HG02798 (cell line): ENCODE measurements at regions not wholly inside any gene's neighbourhood (a gene's known extent, or its start where the extent isn't known, plus 50 kb on each side); places are given as distances from the start of the nearest gene placed in this dataset.

Source experiments
- ATAC-seq: cut with Tn5 transposase; IDR thresholded peaks from one replicate; pipeline ENCODE4 v1.9.1; 2021; ENCODE audit warnings: mild to moderate bottlenecking; ENCODE audit not compliant: unreplicated experiment, poor library complexity

DNA sequence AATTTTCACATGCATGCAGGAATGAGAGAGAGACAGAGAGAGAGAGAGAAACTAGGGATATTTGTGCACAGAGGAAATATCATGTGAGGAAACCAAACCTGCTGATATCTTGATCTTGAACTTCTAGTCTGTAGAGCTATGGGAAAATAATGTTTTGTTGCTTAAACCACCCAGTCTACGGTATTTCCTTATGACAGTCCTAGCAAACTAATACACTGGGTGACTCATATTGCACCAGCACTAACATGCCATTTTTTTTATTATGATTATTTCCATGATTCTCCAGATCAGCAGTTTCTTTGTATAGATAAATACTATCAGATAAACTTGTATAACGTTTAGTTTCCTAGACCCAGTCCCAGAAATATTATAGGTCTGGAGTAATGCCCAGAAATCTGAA, 1259.0 kb downstream of the ZPLD1 start:
- no peak for ATAC-seq

GRCh38 chr3:103698646-103699045, 1263.8 kb downstream of the ZPLD1 start:
- ATAC-seq, result no peak

- no peak for ATAC-seq
Measured at GRCh38 chr3:103699228-103699627, 1264.4 kb downstream of the ZPLD1 start.

GRCh38 chr3:103705641-103706040, 1270.8 kb downstream of the ZPLD1 start:
- ATAC-seq, result no peak

GRCh38 chr3:103706671-103707070, 1271.9 kb downstream of the ZPLD1 start:
- ATAC-seq, result no peak

- ATAC-seq, result no peak
Measured at GRCh38 chr3:103711670-103712069, 1276.9 kb downstream of the ZPLD1 start.

GRCh38 chr3:103712320-103713008, 1277.6 kb downstream of the ZPLD1 start:
- no peak for ATAC-seq

GRCh38 chr3:103729547-103729946, 1294.7 kb downstream of the ZPLD1 start:
- ATAC-seq, result no peak

DNA sequence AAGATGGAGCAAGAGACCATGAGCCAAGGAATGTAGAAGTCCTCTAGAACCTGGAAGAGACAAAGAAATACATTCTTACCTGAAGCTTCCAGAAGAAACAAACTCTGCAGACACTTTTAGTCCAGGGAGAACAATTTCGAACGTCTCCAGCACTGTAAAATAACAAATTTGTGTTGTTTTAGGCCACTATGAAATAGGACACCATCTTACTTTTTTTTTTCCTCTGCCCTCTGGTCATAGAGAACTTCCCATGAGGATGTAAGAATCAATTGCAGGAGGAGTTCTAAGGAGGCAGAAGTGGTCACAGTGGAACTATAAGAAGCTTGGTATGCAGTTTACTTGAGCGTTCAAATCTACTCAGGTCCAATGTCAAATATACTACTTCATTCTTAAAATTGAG, 1295.9 kb downstream of the ZPLD1 start:
- ATAC-seq, result no peak

DNA sequence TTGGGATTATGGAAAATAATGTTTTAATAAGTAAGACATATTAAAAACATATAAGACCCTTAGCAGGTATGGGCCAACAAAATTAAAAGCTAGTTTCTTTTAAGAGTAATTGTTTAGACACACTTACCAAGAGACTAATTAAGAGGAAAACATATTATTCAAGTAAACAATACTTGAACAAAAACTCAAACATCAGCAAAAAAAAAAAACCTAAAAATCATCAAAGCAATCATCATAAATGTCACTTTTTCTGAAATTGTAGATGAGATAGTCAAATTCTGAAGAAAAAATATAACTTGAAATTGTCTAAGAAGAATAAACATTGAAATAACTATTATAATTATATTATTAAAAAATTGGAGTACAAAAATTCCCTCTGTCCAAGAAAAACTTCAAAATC, 1318.2 kb downstream of the ZPLD1 start:
- no peak for ATAC-seq

DNA sequence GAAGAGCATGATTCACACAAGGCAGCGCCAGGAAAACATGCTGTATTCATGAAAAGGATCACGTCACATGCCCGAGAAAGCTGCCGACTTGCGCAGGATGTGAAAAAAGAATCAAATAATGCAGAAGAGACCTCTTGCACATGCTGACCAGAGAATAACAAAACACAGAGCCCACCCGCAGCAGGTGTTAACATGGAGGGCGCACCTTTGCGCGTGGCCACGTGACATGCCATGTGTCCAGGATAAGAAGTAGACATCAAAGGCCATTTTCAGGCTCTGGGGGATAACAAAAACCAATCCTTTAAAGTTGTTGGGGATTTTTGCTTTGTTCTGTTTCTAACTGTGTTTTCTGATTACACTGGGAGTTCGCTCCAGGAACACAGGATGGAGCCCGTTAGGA, 1332.8 kb downstream of the ZPLD1 start:
- ATAC-seq, result no peak

GRCh38 chr3:103785017-103785416, 1350.2 kb downstream of the ZPLD1 start:
- ATAC-seq, result no peak

DNA sequence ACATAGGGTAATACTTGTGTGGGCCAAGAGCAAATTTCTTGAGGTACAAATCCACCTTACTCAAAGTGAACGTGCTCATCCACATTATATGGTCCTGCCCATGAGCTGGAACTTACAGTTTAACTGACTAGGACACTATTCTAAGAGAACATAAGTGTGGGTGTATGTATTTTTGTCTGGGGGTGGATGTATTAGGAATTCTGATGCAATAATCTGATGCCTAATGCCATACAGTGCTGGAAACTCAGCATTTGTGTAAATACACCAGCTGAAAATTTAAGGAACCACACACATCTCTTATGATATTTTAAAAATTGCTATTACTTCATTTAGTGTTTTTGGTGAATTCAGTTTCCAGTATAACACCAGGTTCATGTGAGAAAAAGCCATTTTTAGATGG, 1350.7 kb downstream of the ZPLD1 start:
- ATAC-seq, result no peak

DNA sequence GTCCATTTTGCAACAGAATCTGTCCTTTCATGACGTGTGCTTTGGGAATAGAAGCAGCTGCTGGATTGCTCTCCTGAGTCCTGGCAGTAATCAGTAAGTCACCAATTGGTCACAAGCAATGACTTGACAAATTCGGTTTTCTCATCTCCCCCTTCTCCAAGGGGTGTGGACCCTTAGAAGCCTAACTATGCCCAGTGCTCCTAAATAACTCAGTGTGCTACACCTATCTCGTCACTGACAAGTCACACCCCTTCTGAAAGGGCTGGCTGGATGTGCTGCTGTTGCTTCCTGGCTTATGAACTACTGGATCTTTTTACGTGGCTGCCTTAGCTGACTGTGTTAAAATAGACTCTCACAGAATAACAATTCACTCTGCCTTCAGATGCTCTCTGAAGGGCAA, 1351.5 kb downstream of the ZPLD1 start:
- no peak for ATAC-seq

GRCh38 chr3:103787164-103787871, 1352.5 kb downstream of the ZPLD1 start:
- no peak for ATAC-seq

DNA sequence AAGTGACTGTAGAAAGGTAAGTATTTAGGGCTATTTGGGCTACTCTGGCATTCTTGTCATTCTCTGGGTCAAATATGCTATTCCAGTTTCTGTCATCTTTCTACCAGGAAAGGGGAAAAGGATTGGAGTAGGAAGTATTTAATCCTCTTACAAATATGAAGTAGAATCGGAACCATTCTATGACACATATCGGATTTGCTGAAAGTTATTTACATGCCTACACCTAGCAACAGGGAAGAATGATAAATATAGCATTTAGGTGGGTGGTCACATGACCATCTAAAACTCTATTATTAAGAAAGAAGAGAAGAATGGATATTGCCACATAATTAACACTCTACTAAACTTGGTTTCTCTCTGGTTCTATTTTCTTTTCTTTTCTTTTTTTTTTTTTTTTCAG, 1353.1 kb downstream of the ZPLD1 start:
- no peak for ATAC-seq

GRCh38 chr3:103791786-103792515, 1357.1 kb downstream of the ZPLD1 start:
- ATAC-seq, result no peak

- no peak for ATAC-seq
Measured at GRCh38 chr3:103794656-103795055, 1359.8 kb downstream of the ZPLD1 start.

- ATAC-seq, result no peak
Measured at GRCh38 chr3:103796068-103796467, 1361.3 kb downstream of the ZPLD1 start.

- ATAC-seq, result no peak
Measured at GRCh38 chr3:103803787-103804186, 1369.0 kb downstream of the ZPLD1 start.

DNA sequence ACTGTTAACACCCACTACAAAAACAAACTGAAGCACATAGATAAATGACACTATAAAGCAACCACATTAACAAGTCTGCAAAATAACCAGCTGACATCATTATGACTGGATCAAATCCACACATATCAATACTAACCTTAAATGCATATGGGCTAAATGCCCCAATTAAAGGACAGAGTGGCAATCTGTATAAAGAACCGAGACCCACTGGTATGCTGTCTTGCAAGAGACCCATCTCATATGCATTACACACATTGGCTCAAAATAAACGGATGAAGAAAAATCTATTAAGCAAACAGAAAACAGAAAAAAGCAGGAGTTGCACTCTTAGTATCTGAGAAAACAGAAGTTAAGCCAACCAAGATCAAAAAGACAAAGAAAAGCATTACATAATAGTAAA, 1375.4 kb downstream of the ZPLD1 start:
- no peak for ATAC-seq
